CD8-positive, alpha-beta memory T cell (primary cell): ENCODE measurements at regions not wholly inside any gene's neighbourhood (a gene's known extent, or its start where the extent isn't known, plus 50 kb on each side); places are given as distances from the start of the nearest gene placed in this dataset.

Experiments
- CTCF ChIA-PET: fragments of 350-600 bp; sonication (Branson Sonifier 250); formaldehyde crosslinking; loops from one replicate; lab custom pipeline; 2021; ENCODE audit warnings: antibody characterized with exemption; lab: Charles Lee
- POLR2A ChIA-PET: fragments of 350-600 bp; sonication (Branson Sonifier 250); formaldehyde crosslinking; loops from one replicate; lab custom pipeline; 2021; ENCODE audit warnings: antibody characterized with exemption; lab: Charles Lee
- DNase-seq, 5 donors: peaks; one replicate each; pipeline versions ENCODE4 v3.0.0 to v3.0.0-alpha.2; 2020 to 2022; ENCODE audit warnings: mixed read lengths in 1 of 5
- H3K27ac ChIP-seq: one replicate; pipeline ENCODE4 v1.7.0; 2013; ENCODE audit warnings: low read depth, mild to moderate bottlenecking, low read length, moderate library complexity
- H3K27me3 ChIP-seq: 2 replicates; pipeline ENCODE4 v1.7.0; 2013; ENCODE audit warnings: low read length, mild to moderate bottlenecking; ENCODE audit not compliant: insufficient read depth, poor library complexity, severe bottlenecking
- H3K36me3 ChIP-seq: 2 replicates; pipeline ENCODE4 v1.7.0; 2013; ENCODE audit warnings: mild to moderate bottlenecking, low read length, moderate library complexity; ENCODE audit not compliant: insufficient read depth
- H3K4me1 ChIP-seq: 2 replicates; pipeline ENCODE4 v1.7.0; 2013; ENCODE audit warnings: mild to moderate bottlenecking, low read length, moderate library complexity; ENCODE audit not compliant: insufficient read depth
- H3K4me3 ChIP-seq: 2 replicates; pipeline ENCODE4 v1.7.0; 2013; ENCODE audit warnings: mild to moderate bottlenecking, low read length
- H3K9me3 ChIP-seq: 2 replicates; pipeline ENCODE4 v1.7.0; 2013; ENCODE audit warnings: mild to moderate bottlenecking, low read length
- H3K27ac Mint-ChIP-seq, 8 donors: one replicate each; pipeline ENCODE4 v1.8.0; 2020 to 2021; ENCODE audit warnings: mixed read lengths in 8 of 8, mild to moderate bottlenecking in 6 of 8, inconsistent platforms in 3 of 8, moderate library complexity in 3 of 8
- H3K27me3 Mint-ChIP-seq, 2 donors: one replicate each; pipeline ENCODE4 v1.8.0; 2020 to 2021; ENCODE audit warnings: mixed read lengths in 2 of 2, mild to moderate bottlenecking in 1 of 2, moderate library complexity in 1 of 2
- H3K36me3 Mint-ChIP-seq, 3 donors: one replicate each; pipeline ENCODE4 v1.8.0; 2020 to 2021; ENCODE audit warnings: mixed read lengths in 3 of 3, inconsistent platforms in 1 of 3, mild to moderate bottlenecking in 1 of 3
- H3K4me1 Mint-ChIP-seq, 3 donors: one replicate each; pipeline ENCODE4 v1.8.0; 2020 to 2021; ENCODE audit warnings: mixed read lengths in 3 of 3, inconsistent platforms in 1 of 3, mild to moderate bottlenecking in 1 of 3
- H3K4me3 Mint-ChIP-seq, 7 donors: one replicate each; pipeline ENCODE4 v1.8.0; 2020 to 2021; ENCODE audit warnings: mixed read lengths in 7 of 7, mild to moderate bottlenecking in 6 of 7, moderate library complexity in 4 of 7, inconsistent platforms in 2 of 7
- H3K9me3 Mint-ChIP-seq, 5 donors: one replicate each; pipeline ENCODE4 v1.8.0; 2020 to 2022; ENCODE audit warnings: mixed read lengths in 5 of 5, mild to moderate bottlenecking in 3 of 5, moderate library complexity in 2 of 5, inconsistent platforms in 1 of 5

DNA sequence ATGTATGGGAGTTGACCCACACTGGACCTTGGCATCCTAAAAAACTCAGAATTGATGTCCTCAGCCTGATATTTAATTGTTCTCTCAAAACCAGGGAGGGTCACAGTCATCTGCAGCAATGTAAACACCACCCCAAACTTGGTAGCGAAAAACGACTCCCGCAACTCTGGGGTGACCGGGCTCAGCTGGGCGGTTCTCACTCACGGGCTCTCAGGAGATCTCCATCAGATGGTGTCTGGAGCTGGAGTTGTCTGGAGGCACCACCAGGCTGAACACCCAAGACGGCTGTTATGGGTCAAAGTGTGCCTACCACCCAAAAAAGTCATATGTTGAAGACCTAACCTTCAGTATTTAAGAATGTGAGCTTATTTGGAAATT, 50.9 kb upstream of the NXT1 start:
- no peaks in the 10 kb centered on the region for H3K36me3 ChIP-seq
- Mint-ChIP-seq H3K36me3 (no peaks in the 10 kb centered on the region), H3K4me1 (no peaks in the 10 kb centered on the region), H3K4me3 (no peak overlapping the region), H3K27me3 (peaks cover 0 to 6% of the 10 kb centered on the region in 2 donors), H3K9me3 (no peaks in the 10 kb centered on the region), H3K27ac (no peak overlapping the region)
- ChIA-PET POLR2A (no interaction called here), CTCF (no interaction called here)
- no peaks in the 10 kb centered on the region for H3K27me3 ChIP-seq
- no peaks in the 10 kb centered on the region for H3K4me1 ChIP-seq
- H3K9me3 ChIP-seq = no peaks in the 10 kb centered on the region
- H3K27ac ChIP-seq = no peak overlapping the region
- DNase-seq = no peak
- no peak overlapping the region for H3K4me3 ChIP-seq

DNA sequence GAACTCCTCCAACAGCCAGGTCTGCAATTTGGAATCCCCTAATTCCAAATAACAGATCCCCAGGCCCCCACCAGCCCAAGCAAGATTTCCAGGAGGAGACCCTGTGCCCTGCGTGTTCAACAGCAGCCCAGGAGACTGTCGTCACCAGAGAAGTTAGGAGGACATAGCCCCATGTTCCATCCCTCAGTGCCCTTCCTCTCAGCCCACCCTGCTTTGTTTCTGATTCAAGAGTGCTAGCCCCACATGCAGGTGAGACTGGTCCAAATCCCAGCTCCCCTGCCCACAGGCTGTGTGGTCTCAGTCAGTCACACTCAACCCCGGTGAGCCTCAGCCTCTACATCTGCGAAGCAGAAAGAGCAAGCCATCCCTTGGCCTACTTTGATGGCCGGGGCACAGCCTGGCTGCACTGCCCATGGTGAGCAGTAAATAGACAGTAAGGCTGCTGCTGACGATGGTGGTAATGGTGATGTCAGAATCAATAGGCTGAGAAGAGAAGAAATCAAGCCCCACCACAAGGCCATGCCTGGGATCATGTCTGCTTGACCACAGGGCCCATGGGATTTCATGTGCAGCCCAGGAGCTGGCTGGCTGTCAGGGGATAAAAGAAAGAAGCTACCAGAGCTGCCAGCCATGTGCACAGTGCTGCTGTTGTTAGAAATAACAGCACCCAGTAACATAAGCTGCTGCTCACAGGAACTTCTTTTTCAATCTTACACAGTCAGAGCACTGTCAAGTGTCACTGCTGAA, 51.5 kb upstream of the NXT1 start:
- Histone ChIP-seq H3K36me3 (no peaks in the 10 kb centered on the region), H3K4me1 (no peaks in the 10 kb centered on the region), H3K4me3 (no peak overlapping the region), H3K27ac (no peak overlapping the region), H3K9me3 (no peaks in the 10 kb centered on the region), H3K27me3 (no peaks in the 10 kb centered on the region)
- Mint-ChIP-seq H3K4me3 (no peak overlapping the region), H3K36me3 (no peaks in the 10 kb centered on the region), H3K9me3 (no peaks in the 10 kb centered on the region), H3K4me1 (no peaks in the 10 kb centered on the region), H3K27ac (peak overlapping the region in 1 of 8 donors; percentile 24), H3K27me3 (peaks cover 0 to 8% of the 10 kb centered on the region in 2 donors)
- CTCF ChIA-PET = no interaction called here
- DNase-seq = no peak
- POLR2A ChIA-PET = no interaction called here

DNA sequence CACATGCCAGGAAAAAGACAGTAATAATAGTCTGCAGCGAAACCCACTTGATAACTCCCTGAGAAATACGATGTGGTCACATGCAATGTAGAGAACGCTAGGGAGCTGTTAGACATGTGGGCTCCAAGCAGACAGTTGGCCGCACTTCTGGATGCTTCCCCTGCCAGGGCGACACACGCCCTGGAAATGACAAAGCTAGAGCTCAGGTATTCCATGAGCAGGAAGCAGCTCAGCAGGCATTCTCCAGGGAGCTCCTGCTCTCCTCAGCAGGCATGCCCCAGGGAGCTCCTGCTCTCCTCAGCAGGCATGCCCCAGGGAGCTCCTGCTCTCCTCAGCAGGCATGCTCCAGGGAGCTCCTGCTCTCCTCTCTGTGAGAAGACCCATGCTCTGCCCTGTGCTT, 52.4 kb upstream of the NXT1 start:
- H3K4me3 ChIP-seq = no peak overlapping the region
- H3K9me3 Mint-ChIP-seq = no peaks in the 10 kb centered on the region
- CTCF ChIA-PET = no interaction called here
- no peak for DNase-seq
- no peak overlapping the region for H3K27ac ChIP-seq
- no peaks in the 10 kb centered on the region for H3K9me3 ChIP-seq
- H3K36me3 Mint-ChIP-seq = no peaks in the 10 kb centered on the region
- no peaks in the 10 kb centered on the region for H3K27me3 ChIP-seq
- POLR2A ChIA-PET = no interaction called here
- H3K36me3 ChIP-seq = no peaks in the 10 kb centered on the region
- peaks cover 0 to 8% of the 10 kb centered on the region in 2 donors for H3K27me3 Mint-ChIP-seq
- H3K4me1 Mint-ChIP-seq = no peaks in the 10 kb centered on the region
- no peak overlapping the region for H3K4me3 Mint-ChIP-seq
- no peak overlapping the region for H3K27ac Mint-ChIP-seq
- H3K4me1 ChIP-seq = no peaks in the 10 kb centered on the region

DNA sequence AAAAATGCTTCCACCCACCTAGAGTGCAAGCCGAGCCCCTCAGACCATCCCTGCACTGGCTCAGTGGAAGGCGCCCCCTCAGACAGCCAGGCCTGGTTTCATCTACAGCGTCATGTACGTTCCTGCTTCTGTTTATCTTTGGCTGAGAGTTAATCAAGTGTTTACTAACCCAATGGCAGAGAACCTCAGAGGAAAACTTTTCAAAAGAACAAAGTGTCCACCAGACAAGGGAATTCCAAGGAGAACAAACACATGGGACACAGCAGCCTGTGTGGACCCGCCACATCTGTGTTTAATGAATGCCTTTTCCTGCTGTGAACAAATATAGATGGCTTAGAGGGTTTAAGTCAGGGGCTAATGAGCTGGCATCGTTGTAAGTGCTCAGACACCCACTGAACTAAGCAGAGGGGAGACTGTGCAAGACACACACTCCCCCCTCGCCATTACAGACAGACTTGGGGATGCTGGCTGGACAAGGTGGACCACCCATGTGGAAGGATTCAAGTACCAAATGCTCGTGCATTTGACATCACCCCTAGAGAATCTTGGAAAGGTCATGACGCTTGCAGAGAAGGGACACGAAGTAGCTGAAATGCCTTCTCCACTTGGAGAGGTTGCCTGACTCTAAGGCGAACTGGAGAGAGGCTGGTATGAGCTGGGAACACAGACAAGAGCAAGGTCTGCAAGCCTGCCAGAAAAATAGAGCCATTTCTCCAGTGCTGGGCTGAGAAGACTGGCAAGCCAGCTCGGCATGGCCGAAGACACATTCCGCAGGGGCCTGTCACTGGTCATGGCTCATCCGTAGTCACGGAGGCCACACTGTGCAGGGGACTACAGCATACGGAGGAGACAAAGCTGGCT, 53.5 kb upstream of the NXT1 start:
- H3K36me3 Mint-ChIP-seq = no peaks in the 10 kb centered on the region
- H3K9me3 Mint-ChIP-seq = no peaks in the 10 kb centered on the region
- H3K4me3 Mint-ChIP-seq = no peak overlapping the region
- H3K4me1 Mint-ChIP-seq = no peaks in the 10 kb centered on the region
- Histone ChIP-seq H3K27me3 (no peaks in the 10 kb centered on the region), H3K9me3 (no peaks in the 10 kb centered on the region), H3K36me3 (no peaks in the 10 kb centered on the region), H3K27ac (no peak overlapping the region), H3K4me3 (no peak overlapping the region), H3K4me1 (no peaks in the 10 kb centered on the region)
- ChIA-PET CTCF (no interaction called here), POLR2A (no interaction called here)
- H3K27me3 Mint-ChIP-seq = peaks cover 0 to 8% of the 10 kb centered on the region in 2 donors
- DNase-seq = no peak
- no peak overlapping the region for H3K27ac Mint-ChIP-seq

DNA sequence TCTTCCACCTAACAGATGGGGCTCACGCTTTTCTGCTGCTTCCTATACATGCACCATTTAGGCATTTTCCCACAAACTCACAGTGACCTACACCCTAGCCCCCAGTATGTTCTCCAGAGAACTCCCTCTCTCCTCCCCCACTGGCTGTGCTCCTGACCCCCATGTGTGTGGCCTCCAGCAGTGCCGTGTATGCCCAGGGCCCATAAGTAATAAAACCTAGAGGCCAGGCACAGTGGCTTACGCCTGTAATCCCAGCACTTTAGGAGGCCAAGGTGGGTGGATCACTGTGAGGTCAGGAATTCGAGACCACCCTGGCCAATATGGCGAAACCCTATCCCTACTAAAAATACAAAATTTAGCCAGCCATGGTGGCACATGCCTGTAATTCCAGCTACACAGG, 54.7 kb upstream of the NXT1 start:
- no peaks in the 10 kb centered on the region for H3K4me1 Mint-ChIP-seq
- Histone ChIP-seq H3K4me3 (no peak overlapping the region), H3K27me3 (no peaks in the 10 kb centered on the region), H3K27ac (no peak overlapping the region), H3K9me3 (no peaks in the 10 kb centered on the region), H3K4me1 (no peaks in the 10 kb centered on the region), H3K36me3 (no peaks in the 10 kb centered on the region)
- POLR2A ChIA-PET = no interaction called here
- H3K9me3 Mint-ChIP-seq = no peaks in the 10 kb centered on the region
- no peak overlapping the region for H3K4me3 Mint-ChIP-seq
- CTCF ChIA-PET = no interaction called here
- H3K27me3 Mint-ChIP-seq = peaks cover 6 to 12% of the 10 kb centered on the region in 2 donors
- DNase-seq = no peak
- H3K27ac Mint-ChIP-seq = no peak overlapping the region
- no peaks in the 10 kb centered on the region for H3K36me3 Mint-ChIP-seq

DNA sequence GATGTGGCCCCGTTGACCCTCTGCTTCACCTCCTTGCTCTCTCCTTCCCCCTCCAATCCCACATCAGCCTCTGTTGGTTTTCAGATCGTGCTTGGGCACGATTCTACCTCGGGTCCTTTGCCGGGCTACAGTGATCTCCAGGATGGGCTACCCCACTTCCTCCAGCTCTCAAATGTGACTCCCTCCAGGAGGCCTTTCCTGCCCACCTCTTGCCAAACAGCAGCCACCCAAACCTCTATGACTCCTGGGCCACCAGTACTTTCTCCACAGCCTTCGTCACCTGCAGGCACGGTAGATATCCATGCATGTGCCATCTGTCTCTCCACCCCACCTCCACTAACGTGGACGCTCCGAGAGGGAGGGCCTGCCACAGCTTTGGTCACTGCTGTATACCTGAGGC, 55.9 kb upstream of the NXT1 start:
- H3K9me3 Mint-ChIP-seq = no peaks in the 10 kb centered on the region
- peaks cover 6 to 12% of the 10 kb centered on the region in 2 donors for H3K27me3 Mint-ChIP-seq
- Histone ChIP-seq H3K27me3 (no peaks in the 10 kb centered on the region), H3K27ac (no peak overlapping the region), H3K4me3 (no peak overlapping the region), H3K9me3 (no peaks in the 10 kb centered on the region), H3K36me3 (no peaks in the 10 kb centered on the region), H3K4me1 (no peaks in the 10 kb centered on the region)
- POLR2A ChIA-PET = no interaction called here
- H3K4me1 Mint-ChIP-seq = no peaks in the 10 kb centered on the region
- no peak overlapping the region for H3K4me3 Mint-ChIP-seq
- H3K27ac Mint-ChIP-seq = no peak overlapping the region
- CTCF ChIA-PET = no interaction called here
- no peaks in the 10 kb centered on the region for H3K36me3 Mint-ChIP-seq
- no peak for DNase-seq

DNA sequence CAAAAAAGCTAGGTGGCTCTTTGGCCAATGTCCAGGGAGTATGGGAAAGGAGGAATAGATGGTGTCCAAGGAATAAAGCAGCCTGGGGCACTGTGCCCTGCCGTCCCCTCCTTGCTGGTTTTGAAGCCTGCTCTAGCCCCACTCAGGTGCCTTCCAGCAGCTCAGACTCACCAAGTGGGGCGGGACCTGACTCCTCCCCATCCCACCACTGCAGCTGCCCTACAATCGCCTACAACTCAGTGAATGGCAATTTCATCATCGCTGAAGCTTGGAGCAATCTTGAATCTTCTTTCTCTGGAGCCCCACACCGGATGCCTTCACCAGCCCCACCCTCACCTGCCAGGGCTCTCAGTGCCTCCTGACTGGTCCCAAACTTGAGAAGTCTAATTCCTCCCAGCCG, 56.4 kb upstream of the NXT1 start:
- H3K4me1 Mint-ChIP-seq = no peaks in the 10 kb centered on the region
- no peak overlapping the region for H3K27ac ChIP-seq
- CTCF ChIA-PET = no interaction called here
- peak overlapping the region in 1 of 8 donors; percentile 82 for H3K27ac Mint-ChIP-seq
- no peak overlapping the region for H3K4me3 ChIP-seq
- POLR2A ChIA-PET = no interaction called here
- no peaks in the 10 kb centered on the region for H3K27me3 ChIP-seq
- H3K36me3 Mint-ChIP-seq = no peaks in the 10 kb centered on the region
- peaks cover 6 to 12% of the 10 kb centered on the region in 2 donors for H3K27me3 Mint-ChIP-seq
- no peaks in the 10 kb centered on the region for H3K9me3 Mint-ChIP-seq
- H3K4me1 ChIP-seq = no peaks in the 10 kb centered on the region
- DNase-seq = no peak
- no peaks in the 10 kb centered on the region for H3K36me3 ChIP-seq
- H3K9me3 ChIP-seq = no peaks in the 10 kb centered on the region
- H3K4me3 Mint-ChIP-seq = no peak overlapping the region

DNA sequence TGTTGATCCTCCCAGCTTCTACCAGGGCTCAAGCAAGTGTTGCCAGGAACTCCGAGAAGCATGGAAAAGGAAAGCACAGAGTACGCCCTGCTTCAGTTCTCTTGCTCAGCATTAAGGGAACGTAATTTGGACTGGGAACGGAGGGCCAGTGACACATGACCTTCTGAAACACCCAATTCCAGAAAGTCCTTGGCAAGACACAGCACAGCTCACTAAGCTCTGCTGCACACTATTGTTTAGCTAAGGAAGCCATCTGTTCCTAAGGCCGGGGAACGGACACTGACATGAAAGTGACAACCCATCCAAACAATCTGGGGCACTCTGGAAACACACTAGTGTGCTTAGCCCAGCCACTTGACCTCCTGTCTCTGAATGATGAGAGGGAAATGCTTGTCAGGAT, 56.9 kb upstream of the NXT1 start:
- POLR2A ChIA-PET = no interaction called here
- no peaks in the 10 kb centered on the region for H3K4me1 Mint-ChIP-seq
- H3K4me3 ChIP-seq = no peak overlapping the region

More for the DNA sequence above, 56.9 kb upstream of the NXT1 start:
- Mint-ChIP-seq H3K27me3 (peaks cover 6 to 14% of the 10 kb centered on the region in 2 donors), H3K36me3 (no peaks in the 10 kb centered on the region), H3K27ac (no peak overlapping the region), H3K9me3 (no peaks in the 10 kb centered on the region), H3K4me3 (no peak overlapping the region)
- Histone ChIP-seq H3K27me3 (no peaks in the 10 kb centered on the region), H3K27ac (no peak overlapping the region), H3K36me3 (no peaks in the 10 kb centered on the region), H3K4me1 (no peaks in the 10 kb centered on the region), H3K9me3 (no peaks in the 10 kb centered on the region)
- no peak for DNase-seq
- CTCF ChIA-PET = no interaction called here
